HG03378 (cell line): ENCODE measurements at regions not wholly inside any gene's neighbourhood (a gene's known extent, or its start where the extent isn't known, plus 50 kb on each side); places are given as distances from the start of the nearest gene placed in this dataset.

Source experiments
- ATAC-seq: cut with Tn5 transposase; IDR thresholded peaks from one replicate; pipeline ENCODE4 v1.9.1; 2021; ENCODE audit warnings: mild to moderate bottlenecking, moderate library complexity; ENCODE audit not compliant: unreplicated experiment

DNA sequence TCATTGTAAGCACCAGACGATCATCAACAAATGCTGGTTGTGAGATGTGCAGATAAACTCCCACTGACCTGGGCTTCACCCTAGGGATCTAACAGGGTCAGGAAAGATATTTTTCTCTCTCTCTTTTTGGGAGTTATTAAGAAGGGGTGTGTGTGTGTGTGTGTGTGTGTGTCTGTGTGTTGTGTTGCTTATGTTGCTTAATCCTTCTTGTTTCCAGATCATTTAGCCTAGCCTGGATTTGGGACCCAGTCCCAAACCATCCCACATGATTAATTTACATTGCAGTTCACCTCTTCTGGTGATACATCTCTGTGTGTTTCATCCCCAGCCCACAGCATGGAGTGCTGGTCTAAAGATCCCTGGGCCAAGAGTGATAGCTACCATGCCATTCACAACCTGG is 122.8 kb upstream of the IPO9 start:
- ATAC-seq: no peak

GRCh38 chr1:201707027-201707426 is 121.9 kb upstream of the IPO9 start:
- no peak for ATAC-seq

DNA sequence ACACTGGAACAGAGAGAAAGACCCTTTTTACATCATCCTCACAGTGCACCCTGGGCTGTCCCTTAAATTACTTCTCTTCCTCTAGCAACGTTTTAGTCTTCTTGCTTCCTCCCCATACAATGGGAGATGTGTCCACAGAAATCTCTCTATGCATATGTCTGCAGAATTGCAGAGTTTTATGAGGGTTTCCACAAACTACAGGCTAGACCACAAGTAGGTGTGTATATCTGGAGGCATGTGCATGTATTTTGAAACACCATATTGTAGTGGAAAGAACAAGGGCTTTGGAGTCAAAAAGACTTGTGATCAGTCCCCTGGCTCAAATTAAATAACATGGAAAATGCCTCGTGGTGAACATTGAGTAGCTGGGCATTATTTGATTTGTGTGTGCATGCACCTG is 121.3 kb upstream of the IPO9 start:
- ATAC-seq: no peak

DNA sequence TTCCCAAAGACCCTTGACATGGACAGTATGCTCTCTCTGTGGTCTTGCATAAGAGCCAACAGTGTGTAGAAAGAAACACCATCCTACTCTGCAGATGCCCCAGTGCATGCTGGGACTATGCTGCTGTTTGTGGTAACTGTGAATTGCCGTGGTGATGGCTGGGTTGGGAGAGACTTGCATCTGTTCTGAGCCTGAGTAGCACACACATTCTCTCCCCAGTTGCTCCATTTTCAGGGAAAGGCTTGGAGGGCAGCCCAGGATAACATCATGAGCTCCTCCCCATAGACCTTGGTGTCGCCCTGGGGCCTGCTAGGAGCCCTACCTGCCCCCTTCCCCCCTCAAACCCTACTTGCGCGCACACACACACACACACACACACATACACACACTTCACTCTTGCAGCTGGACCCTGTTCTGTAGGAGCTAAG is 120.9 kb upstream of the IPO9 start:
- ATAC-seq: no peak

- no peak for ATAC-seq
Observed at GRCh38 chr1:201708691-201709090, 120.3 kb upstream of the IPO9 start.

DNA sequence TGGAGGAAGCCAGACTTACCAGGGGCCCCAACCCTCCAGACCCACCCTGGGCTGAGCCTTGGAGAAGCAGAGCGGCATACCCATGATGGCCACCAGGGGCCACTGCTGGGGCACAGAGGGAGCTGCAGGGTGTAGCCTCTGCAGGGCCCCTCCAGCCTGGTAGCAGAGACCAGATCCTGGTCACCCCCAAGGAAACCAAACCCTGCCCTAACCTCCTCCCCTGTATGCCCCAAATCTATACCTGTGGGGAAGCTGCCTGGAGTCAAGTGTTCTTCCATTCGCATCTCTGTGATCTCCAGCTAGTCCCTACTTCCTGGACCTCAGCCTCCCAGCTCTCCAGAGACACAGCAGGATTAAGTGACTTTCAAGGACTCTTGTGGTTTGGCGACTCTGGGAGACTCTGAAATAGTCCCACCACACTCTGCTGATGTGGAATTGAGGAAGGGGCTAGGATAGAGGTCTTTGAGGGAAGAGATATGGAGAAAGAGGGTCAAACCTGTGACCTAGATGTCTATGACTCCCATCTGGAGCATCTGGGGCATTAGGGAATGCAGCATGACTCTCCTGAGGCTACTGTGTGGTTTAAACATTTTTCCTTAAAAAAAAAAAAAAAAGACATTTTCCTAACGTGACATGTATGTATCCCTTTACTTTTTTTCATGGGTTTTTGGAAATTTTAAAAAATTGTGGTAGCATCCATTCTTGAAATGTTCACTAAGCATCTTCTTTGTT is 119.2 kb upstream of the IPO9 start:
- ATAC-seq: no peak

DNA sequence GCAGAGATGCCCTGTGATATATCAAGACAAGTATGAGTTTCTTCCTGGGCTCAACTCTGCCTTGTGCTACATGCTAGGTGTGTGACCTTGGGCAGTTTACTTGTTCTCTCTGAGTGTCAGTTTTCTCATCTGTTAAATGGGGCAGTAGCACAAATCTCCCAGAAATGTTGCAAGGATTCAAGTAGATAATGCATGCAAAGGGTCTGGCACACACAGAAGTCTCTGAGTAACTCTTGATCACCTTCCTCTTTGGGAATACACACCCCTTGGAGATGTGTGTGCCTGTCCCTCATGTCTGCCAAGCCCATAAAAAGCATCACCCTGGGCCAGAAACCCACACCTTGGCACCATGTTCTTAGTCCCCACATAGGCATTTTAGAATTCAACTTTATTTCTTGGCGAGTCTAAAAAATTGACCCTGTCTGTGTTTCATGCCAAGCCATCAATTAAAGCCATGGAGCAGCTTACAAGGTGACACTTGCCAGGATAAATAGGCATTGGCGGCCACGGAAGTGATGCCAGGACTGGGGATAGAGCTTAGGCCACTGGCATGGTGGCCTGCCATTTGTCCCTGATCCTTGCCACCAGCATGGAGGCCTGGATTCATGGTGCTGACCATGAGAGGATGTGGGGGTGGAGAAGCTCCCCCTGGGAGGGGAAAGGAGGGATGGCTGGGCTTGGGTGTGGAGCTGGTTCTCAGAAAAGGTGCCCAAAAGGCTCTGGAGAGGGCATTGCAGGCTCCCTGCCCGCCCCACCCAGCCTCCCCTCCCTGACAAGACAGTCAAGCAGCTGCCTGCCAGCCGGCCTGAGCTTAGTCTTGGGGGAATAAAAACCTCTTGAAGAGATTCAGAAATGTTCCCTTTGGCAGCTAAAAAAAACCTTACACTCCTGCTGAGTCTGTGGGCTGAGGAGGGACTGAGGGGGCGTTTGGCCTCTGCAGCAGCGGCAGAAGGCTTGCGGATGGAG is 118.0 kb upstream of the IPO9 start:
- no peak for ATAC-seq

DNA sequence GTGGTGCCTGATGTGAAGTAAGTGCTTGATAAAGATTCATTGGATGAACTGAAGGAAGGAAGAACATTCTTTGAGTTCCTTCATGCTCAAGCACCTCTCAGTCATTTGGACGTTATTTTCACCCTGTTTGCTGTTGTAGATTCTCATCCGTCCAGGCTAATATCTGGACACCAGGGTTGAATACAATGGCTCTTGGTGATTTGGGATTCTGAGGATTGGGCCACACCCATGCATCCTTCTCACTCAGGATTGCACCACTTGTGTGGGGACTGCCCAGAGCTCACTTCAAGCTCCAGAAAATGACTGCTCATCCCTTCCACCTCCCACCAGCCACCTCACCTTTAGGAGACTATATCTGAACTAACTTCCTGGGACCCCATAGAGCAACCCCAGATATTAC is 117.1 kb upstream of the IPO9 start:
- no peak for ATAC-seq

DNA sequence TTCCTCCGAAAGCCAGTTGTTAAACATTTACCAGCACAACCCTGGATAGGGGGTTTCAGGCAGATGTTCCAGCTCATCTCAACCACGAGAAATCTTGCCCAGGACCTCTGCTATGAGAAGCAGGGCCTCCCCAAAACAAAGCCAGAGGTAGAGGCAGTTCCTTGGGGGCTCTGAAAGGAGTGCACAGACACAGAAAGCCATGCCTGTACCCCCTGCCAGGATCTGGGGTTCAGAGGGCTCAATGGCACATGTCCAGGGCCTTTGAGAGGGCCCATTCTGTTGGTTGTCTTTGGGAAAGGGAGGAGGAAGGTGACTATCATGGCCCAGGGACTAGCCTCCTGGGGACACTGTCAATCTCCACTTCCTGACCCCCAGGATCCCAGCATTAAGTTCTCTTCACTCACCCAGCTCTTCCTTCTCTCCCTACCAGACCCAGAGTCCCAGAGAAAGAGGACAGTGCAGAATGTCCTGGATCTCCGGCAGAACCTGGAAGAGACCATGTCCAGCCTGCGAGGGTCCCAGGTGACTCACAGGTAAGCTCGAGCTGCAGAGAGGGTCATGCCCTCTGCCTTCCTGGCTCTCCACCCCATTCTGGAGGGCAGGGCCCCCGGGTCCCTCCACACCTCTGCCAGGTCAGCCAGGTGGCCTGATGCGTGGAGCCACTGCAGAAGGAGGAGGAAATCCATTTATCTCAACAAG is 116.4 kb upstream of the IPO9 start:
- ATAC-seq: no peak

- ATAC-seq: no peak
Observed at GRCh38 chr1:201713086-201713810, 115.7 kb upstream of the IPO9 start.

DNA sequence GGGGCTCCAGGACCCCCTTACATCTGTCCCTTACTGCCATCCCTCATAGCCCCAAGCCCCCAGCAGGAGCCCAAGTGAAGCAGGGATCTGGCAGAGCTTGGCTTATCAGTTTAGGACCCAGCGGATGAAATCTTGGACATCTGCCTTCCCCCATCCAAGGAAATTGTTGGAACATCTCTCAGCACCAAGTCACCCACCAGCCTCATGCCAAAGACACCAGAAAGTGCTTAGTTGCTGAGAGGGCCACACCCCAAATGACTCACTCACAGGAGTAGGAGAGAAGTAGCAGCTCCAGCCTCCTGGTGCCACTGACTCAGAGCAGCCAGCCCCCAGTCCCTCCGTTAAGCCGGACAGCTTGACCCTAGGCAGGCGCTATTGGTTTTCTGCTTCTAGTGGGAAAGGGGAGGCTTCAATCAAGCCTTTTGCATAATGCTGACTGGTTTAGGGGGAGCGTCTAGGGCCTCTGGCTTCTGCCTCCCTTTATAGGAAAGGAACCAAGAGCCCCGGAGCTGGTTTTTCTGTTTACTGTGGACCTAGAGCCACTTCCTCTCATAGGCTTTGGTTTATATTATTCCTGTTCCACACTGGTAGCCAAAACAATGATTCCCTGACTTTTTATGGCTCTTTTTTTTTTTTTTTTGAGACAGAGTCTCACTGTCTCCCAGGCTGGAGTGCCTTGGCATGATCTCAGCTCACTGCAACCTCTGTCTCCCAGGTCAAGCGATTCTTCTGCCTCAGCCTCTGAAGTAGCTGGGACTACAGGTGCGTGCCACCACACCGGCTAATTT is 114.2 kb upstream of the IPO9 start:
- ATAC-seq: no peak

- ATAC-seq: no peak
Observed at GRCh38 chr1:201715351-201715750, 113.6 kb upstream of the IPO9 start.

GRCh38 chr1:201715801-201716741 is 112.9 kb upstream of the IPO9 start:
- ATAC-seq: no peak

DNA sequence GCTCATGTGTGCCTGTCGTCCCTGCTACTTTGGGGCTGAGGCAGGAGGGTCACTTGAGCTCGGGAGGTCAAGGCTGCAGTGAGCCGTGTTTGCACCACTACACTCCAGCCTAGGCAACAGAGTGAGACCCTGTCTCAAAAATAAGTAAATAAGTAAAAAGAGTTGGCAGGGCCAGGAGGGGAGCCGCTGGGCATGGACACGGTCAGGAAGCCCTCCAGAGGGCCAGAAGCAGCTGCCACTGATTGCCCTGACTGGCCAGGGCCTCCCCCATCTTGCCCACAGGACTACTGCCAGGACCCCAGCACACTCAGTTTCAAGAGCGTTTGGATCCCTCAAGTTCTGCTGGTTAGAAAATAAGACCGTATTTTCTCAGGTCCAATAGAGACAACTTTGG is 112.2 kb upstream of the IPO9 start:
- no peak for ATAC-seq

- ATAC-seq: no peak
Observed at GRCh38 chr1:201717286-201717685, 111.7 kb upstream of the IPO9 start.

GRCh38 chr1:201718346-201719202 is 110.4 kb upstream of the IPO9 start:
- no peak for ATAC-seq

DNA sequence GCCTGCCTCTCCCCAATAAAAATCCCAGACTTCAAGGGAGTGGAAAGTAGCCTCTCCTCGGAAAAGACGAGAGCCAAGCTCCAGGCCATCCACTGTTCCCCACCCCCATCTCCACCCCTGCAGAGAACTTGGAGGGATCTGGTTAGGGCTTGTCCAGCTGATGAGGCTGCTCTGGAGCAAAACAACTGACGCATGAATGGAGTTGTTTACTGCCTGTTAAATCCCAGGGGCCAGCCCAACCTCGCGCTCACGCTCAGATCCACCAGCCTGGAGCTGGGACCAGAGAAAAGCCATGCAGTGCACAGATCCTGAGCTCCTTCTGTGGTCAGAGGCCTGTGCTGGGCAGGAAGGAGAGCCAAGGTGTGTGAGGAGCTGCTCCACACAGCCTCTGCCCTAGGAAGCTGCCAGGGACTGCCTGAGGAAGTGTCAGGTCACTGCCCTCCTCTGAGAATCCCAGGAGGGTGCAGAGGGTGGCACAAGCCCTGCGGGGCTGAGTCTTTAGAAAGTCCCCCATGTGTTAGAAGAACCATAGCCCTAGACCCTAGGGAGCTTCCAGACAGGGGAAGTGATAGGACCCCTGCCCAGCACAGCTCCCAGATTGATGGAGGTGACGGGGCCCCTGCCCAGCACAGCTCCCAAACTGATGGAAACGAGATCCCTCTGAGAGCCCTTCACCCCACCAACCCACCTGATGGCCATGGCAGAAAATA is 109.0 kb upstream of the IPO9 start:
- ATAC-seq: no peak

DNA sequence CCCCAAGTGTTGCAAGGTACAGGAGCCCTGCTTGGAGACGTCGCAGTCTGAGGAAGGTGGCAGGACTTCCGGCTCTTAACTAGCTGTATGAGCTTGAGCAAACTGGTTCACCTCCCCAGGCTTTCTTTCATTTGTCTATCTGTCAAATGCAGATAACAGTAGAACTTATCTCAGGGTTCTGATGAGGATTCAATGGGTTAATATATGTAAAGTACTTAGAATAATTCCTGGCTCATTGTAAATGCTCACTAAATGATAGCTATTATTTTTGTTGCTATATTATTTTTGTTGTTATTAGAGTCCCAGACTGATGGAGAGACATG is 108.5 kb upstream of the IPO9 start:
- ATAC-seq: no peak
